GM19395 (cell line): ENCODE measurements at regions not wholly inside any gene's neighbourhood (a gene's known extent, or its start where the extent isn't known, plus 50 kb on each side); places are given as distances from the start of the nearest gene placed in this dataset.
"Not testable (repeated sequence)": the region's sequence is repeated elsewhere in the genome, so short reads cannot be mapped to it uniquely, and the experiment has no call there.

Source experiments
- ATAC-seq: cut with Tn5 transposase; IDR thresholded peaks from one replicate; pipeline ENCODE4 v1.9.1; 2021; ENCODE audit warnings: mild to moderate bottlenecking, moderate library complexity; ENCODE audit not compliant: unreplicated experiment

- ATAC-seq = no peak
These were observed 79.8 kb upstream of the FLT1 start for GRCh38 chr13:28574617-28575142.

- ATAC-seq = no peak
These were observed 78.9 kb upstream of the FLT1 start for GRCh38 chr13:28573595-28574373.

GRCh38 chr13:28572871-28573270, 77.9 kb upstream of the FLT1 start:
- no peak for ATAC-seq

GRCh38 chr13:28570356-28570755, 75.4 kb upstream of the FLT1 start:
- not testable (repeated sequence) for ATAC-seq

- no peak for ATAC-seq
These were observed 75.0 kb upstream of the FLT1 start for GRCh38 chr13:28569886-28570285.

GRCh38 chr13:28568286-28568685, 73.4 kb upstream of the FLT1 start:
- ATAC-seq = peak; percentile 75

GRCh38 chr13:28566891-28567290, 72.0 kb upstream of the FLT1 start:
- ATAC-seq = no peak

- ATAC-seq = no peak
These were observed 71.4 kb upstream of the FLT1 start for GRCh38 chr13:28566283-28566682.

- ATAC-seq = no peak
These were observed 69.1 kb upstream of the FLT1 start for GRCh38 chr13:28564030-28564429.

- no peak for ATAC-seq
These were observed 68.7 kb upstream of the FLT1 start for GRCh38 chr13:28563609-28564008.

- ATAC-seq = no peak
These were observed 65.7 kb upstream of the FLT1 start for GRCh38 chr13:28560612-28561011.

- ATAC-seq = no peak
These were observed 64.8 kb upstream of the FLT1 start for GRCh38 chr13:28559636-28560259.

- ATAC-seq = no peak
These were observed 63.6 kb upstream of the FLT1 start for GRCh38 chr13:28558567-28558966.

- ATAC-seq = no peak
These were observed 63.0 kb upstream of the FLT1 start for GRCh38 chr13:28557725-28558520.

- ATAC-seq = no peak
These were observed 60.2 kb upstream of the FLT1 start for GRCh38 chr13:28555096-28555495.

GRCh38 chr13:28553971-28554370, 59.0 kb upstream of the FLT1 start:
- ATAC-seq = no peak

- no peak for ATAC-seq
These were observed 57.4 kb upstream of the FLT1 start for GRCh38 chr13:28552288-28552687.

- ATAC-seq = no peak
These were observed 56.6 kb upstream of the FLT1 start for GRCh38 chr13:28551498-28551895.

GRCh38 chr13:28550721-28551497, 56.0 kb upstream of the FLT1 start:
- ATAC-seq = no peak

- no peak for ATAC-seq
These were observed 55.2 kb upstream of the FLT1 start for GRCh38 chr13:28550091-28550490.

- ATAC-seq = no peak
These were observed 53.9 kb upstream of the FLT1 start for GRCh38 chr13:28548872-28549271.
